ENCODE measurements at regions not wholly inside any gene's neighbourhood (a gene's known extent, or its start where the extent isn't known, plus 50 kb on each side); places are given as distances from the start of the nearest gene placed in this dataset.

GRCh38 chr12:61860451-61860850 is 399.8 kb upstream of the USP15 start:
- Histone ChIP-seq H3K4me3 (replicated peaks; ENCODE audit: insufficient read depth, low read length) (no peak overlapping the region), H3K27me3 (ENCODE audit: insufficient read depth, poor library complexity, severe bottlenecking) (no peaks in the 10 kb centered on the region)
- TF ChIP-seq SPI1 (IDR thresholded peaks at IDR 0.05; ENCODE audit: borderline replicate concordance, low read depth) = no peak
- no peak for TF ChIP-seq GABPA (IDR thresholded peaks at IDR 0.05; ENCODE audit: low read depth)
- no peak for TF ChIP-seq POLR2AphosphoS5 (IDR thresholded peaks at IDR 0.05; ENCODE audit: low read depth)

DNA sequence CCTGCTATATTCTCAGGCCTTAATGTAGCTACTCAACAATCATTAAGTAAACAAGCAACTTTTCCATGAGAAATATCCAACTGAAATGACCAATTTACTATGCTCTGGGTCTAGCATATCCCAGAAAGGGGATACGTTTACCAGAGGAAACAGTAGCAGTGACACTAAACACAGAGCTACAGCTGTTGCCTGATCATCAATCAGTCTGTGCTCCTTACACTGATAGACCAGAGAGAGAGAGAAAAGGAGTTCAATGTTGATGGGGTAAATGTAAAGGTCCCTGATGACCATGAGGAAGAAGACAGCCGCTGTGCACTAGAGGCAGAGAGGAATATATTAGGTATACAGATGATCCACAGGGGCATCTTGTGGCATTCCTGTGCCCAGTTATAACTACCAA is 397.2 kb upstream of the USP15 start:
- Histone ChIP-seq H3K27me3 (ENCODE audit: insufficient read depth, poor library complexity, severe bottlenecking) (no peaks in the 10 kb centered on the region), H3K4me3 (replicated peaks; ENCODE audit: insufficient read depth, low read length) (no peak overlapping the region), H3K27ac (replicated peaks) (no peak overlapping the region)
- no peak for DNase-seq (ENCODE audit: low read depth in 1 of 2, low spot score in 1 of 2)
- TF ChIP-seq REST (IDR thresholded peaks at IDR 0.05; ENCODE audit: insufficient replicate concordance, low read depth) = no peak
- no peak for TF ChIP-seq CTCF (IDR thresholded peaks at IDR 0.05; ENCODE audit: insufficient read depth, low read length)
- no peak for TF ChIP-seq SPI1 (IDR thresholded peaks at IDR 0.05; ENCODE audit: borderline replicate concordance, low read depth)

More at GRCh38 chr12:61860451-61860850, 399.8 kb upstream of the USP15 start:
- no peak overlapping the region for H3K27ac ChIP-seq (replicated peaks)
- no peak for DNase-seq (ENCODE audit: low read depth in 1 of 2, low spot score in 1 of 2)

GRCh38 chr12:61863811-61864210 is 396.4 kb upstream of the USP15 start:
- no peak overlapping the region for H3K27ac ChIP-seq (replicated peaks)
- DNase-seq (ENCODE audit: low read depth in 1 of 2, low spot score in 1 of 2) = no peak
- H3K4me3 ChIP-seq (replicated peaks; ENCODE audit: insufficient read depth, low read length) = no peak overlapping the region
- no peaks in the 10 kb centered on the region for H3K27me3 ChIP-seq (ENCODE audit: insufficient read depth, poor library complexity, severe bottlenecking)
- TF ChIP-seq POLR2AphosphoS5 (IDR thresholded peaks at IDR 0.05; ENCODE audit: low read depth) (no peak), CTCF (IDR thresholded peaks at IDR 0.05; ENCODE audit: insufficient read depth, low read length) (no peak), GABPA (IDR thresholded peaks at IDR 0.05; ENCODE audit: low read depth) (no peak), REST (IDR thresholded peaks at IDR 0.05; ENCODE audit: insufficient replicate concordance, low read depth) (no peak), SPI1 (IDR thresholded peaks at IDR 0.05; ENCODE audit: borderline replicate concordance, low read depth) (no peak)

DNA sequence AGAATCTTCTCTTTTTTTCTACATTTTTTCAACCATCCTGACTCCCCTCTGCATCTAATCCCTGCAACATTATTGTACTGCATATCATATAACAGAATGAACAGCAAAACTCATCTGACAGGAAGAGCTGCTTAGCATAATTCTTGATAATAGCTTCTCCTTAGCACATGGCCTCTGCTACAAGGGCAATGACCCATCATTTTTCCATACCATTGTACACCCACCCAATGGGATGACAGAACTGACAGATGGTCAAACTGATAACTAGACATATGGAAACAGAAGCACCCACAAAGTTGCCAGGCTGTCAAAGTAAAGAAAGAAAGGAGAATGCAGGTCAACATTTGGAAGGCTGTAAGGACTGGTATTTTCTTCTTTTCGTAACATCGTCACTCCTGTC is 390.4 kb upstream of the USP15 start:
- H3K27ac ChIP-seq (replicated peaks) = no peak overlapping the region
- no peak overlapping the region for H3K4me3 ChIP-seq (replicated peaks; ENCODE audit: insufficient read depth, low read length)
- H3K27me3 ChIP-seq (ENCODE audit: insufficient read depth, poor library complexity, severe bottlenecking) = no peaks in the 10 kb centered on the region
- no peak for DNase-seq (ENCODE audit: low read depth in 1 of 2, low spot score in 1 of 2)
- TF ChIP-seq POLR2AphosphoS5 (IDR thresholded peaks at IDR 0.05; ENCODE audit: low read depth) = no peak
- no peak for TF ChIP-seq REST (IDR thresholded peaks at IDR 0.05; ENCODE audit: insufficient replicate concordance, low read depth)
- no peak for TF ChIP-seq SPI1 (IDR thresholded peaks at IDR 0.05; ENCODE audit: borderline replicate concordance, low read depth)
- TF ChIP-seq CTCF (IDR thresholded peaks at IDR 0.05; ENCODE audit: insufficient read depth, low read length) = no peak
- TF ChIP-seq GABPA (IDR thresholded peaks at IDR 0.05; ENCODE audit: low read depth) = no peak
